ENCODE measurements at regions not wholly inside any gene's neighbourhood (a gene's known extent, or its start where the extent isn't known, plus 50 kb on each side); places are given as distances from the start of the nearest gene placed in this dataset.

GRCh38 chr5:156147261-156147943 is 179.6 kb upstream of the SGCD start:
- Histone ChIP-seq H3K27me3 (ENCODE audit: insufficient read depth, low read length, poor library complexity) (no peaks in the 10 kb centered on the region), H3K27ac (ENCODE audit: low read length) (no peak overlapping the region), H3K36me3 (ENCODE audit: insufficient read depth, low read length) (no peaks in the 10 kb centered on the region), H3K79me2 (ENCODE audit: insufficient read depth, low read length) (no peaks in the 10 kb centered on the region), H3K9me3 (ENCODE audit: insufficient read depth, low read length, severe bottlenecking) (no peaks in the 10 kb centered on the region), H3K4me3 (ENCODE audit: low read depth in 1 of 2, low read length in 2 of 2) (no peak overlapping the region), H4K20me1 (ENCODE audit: insufficient read depth, low read length) (no peaks in the 10 kb centered on the region), H3K9ac (ENCODE audit: low read depth, low read length) (no peak overlapping the region), H3K4me1 (ENCODE audit: insufficient read depth, low read length) (no peaks in the 10 kb centered on the region), H3K4me2 (ENCODE audit: insufficient read depth, low read length) (no peak overlapping the region), H2AFZ (ENCODE audit: low read depth, low read length) (no peak overlapping the region)
- no peak for DNase-seq
- no peak for ATAC-seq (ENCODE audit: insufficient read depth, low read depth)
- no peak for TF ChIP-seq CTCF (IDR thresholded peaks at IDR 0.05; ENCODE audit: borderline replicate concordance, extremely low read depth, low read length, poor library complexity, severe bottlenecking)
- TF ChIP-seq EZH2 (IDR thresholded peaks at IDR 0.05; ENCODE audit: borderline replicate concordance, low read depth, low read length, severe bottlenecking): no peak

GRCh38 chr5:156147944-156148285 is 179.0 kb upstream of the SGCD start:
- Histone ChIP-seq H3K27ac (ENCODE audit: low read length) (no peak overlapping the region), H4K20me1 (ENCODE audit: insufficient read depth, low read length) (no peaks in the 10 kb centered on the region), H3K4me3 (ENCODE audit: low read depth in 1 of 2, low read length in 2 of 2) (no peak overlapping the region), H3K9ac (ENCODE audit: low read depth, low read length) (no peak overlapping the region), H2AFZ (ENCODE audit: low read depth, low read length) (no peak overlapping the region), H3K79me2 (ENCODE audit: insufficient read depth, low read length) (no peaks in the 10 kb centered on the region), H3K9me3 (ENCODE audit: insufficient read depth, low read length, severe bottlenecking) (no peaks in the 10 kb centered on the region), H3K36me3 (ENCODE audit: insufficient read depth, low read length) (no peaks in the 10 kb centered on the region), H3K27me3 (ENCODE audit: insufficient read depth, low read length, poor library complexity) (no peaks in the 10 kb centered on the region), H3K4me2 (ENCODE audit: insufficient read depth, low read length) (no peak overlapping the region), H3K4me1 (ENCODE audit: insufficient read depth, low read length) (no peaks in the 10 kb centered on the region)
- no peak for TF ChIP-seq CTCF (IDR thresholded peaks at IDR 0.05; ENCODE audit: borderline replicate concordance, extremely low read depth, low read length, poor library complexity, severe bottlenecking)
- no peak for TF ChIP-seq EZH2 (IDR thresholded peaks at IDR 0.05; ENCODE audit: borderline replicate concordance, low read depth, low read length, severe bottlenecking)
- ATAC-seq (ENCODE audit: insufficient read depth, low read depth) (no peak), DNase-seq (no peak)

- Histone ChIP-seq H3K4me1 (ENCODE audit: insufficient read depth, low read length) (no peaks in the 10 kb centered on the region), H3K27ac (ENCODE audit: low read length) (no peak overlapping the region), H3K36me3 (ENCODE audit: insufficient read depth, low read length) (no peaks in the 10 kb centered on the region), H4K20me1 (ENCODE audit: insufficient read depth, low read length) (no peaks in the 10 kb centered on the region), H3K9me3 (ENCODE audit: insufficient read depth, low read length, severe bottlenecking) (no peaks in the 10 kb centered on the region), H3K4me3 (ENCODE audit: low read depth in 1 of 2, low read length in 2 of 2) (no peak overlapping the region), H3K9ac (ENCODE audit: low read depth, low read length) (no peak overlapping the region), H3K79me2 (ENCODE audit: insufficient read depth, low read length) (no peaks in the 10 kb centered on the region), H3K4me2 (ENCODE audit: insufficient read depth, low read length) (no peak overlapping the region), H3K27me3 (ENCODE audit: insufficient read depth, low read length, poor library complexity) (no peaks in the 10 kb centered on the region), H2AFZ (ENCODE audit: low read depth, low read length) (no peak overlapping the region)
- DNase-seq (no peak), ATAC-seq (ENCODE audit: insufficient read depth, low read depth) (no peak)
- TF ChIP-seq EZH2 (IDR thresholded peaks at IDR 0.05; ENCODE audit: borderline replicate concordance, low read depth, low read length, severe bottlenecking) (no peak), CTCF (IDR thresholded peaks at IDR 0.05; ENCODE audit: borderline replicate concordance, extremely low read depth, low read length, poor library complexity, severe bottlenecking) (no peak)
Observed at GRCh38 chr5:156148301-156148700, 178.7 kb upstream of the SGCD start.

Data from DND-41 (cell line).